Transverse colon (tissue), 4 donors: ENCODE measurements at regions not wholly inside any gene's neighbourhood (a gene's known extent, or its start where the extent isn't known, plus 50 kb on each side); places are given as distances from the start of the nearest gene placed in this dataset.

Source experiments
- DNase-seq: peaks from one replicate; pipeline ENCODE4 v3.0.0-alpha.2; 2019
- H3K27ac ChIP-seq, 4 donors: fragments of 200-600 bp; sonication (generic); 2 replicates each; pipeline ENCODE4 v1.5.1; 2016 to 2018; ENCODE audit warnings: inconsistent platforms in 4 of 4
- H3K27me3 ChIP-seq: fragments of 200-600 bp; sonication (generic); 2 replicates; pipeline ENCODE4 v1.5.1; 2017; ENCODE audit warnings: inconsistent platforms
- H3K36me3 ChIP-seq, 4 donors: fragments of 200-600 bp; sonication (generic); 2 replicates each; pipeline ENCODE4 v1.5.1; 2017 to 2019; ENCODE audit warnings: inconsistent platforms in 4 of 4
- H3K4me1 ChIP-seq, 4 donors: fragments of 200-600 bp; sonication (generic); 2 replicates each; pipeline ENCODE4 v1.5.1; 2017 to 2020; ENCODE audit warnings: inconsistent platforms in 4 of 4
- H3K4me3 ChIP-seq, 4 donors: fragments of 200-600 bp; sonication (generic); 1 replicate in 1 of 4; 2 replicates in 3 of 4; pipeline versions ENCODE4 v1.5.1 to v1.6.1; 2017 to 2019; ENCODE audit warnings: inconsistent platforms in 4 of 4
- H3K9me3 ChIP-seq, 2 donors: fragments of 200-600 bp; sonication (generic); 2 replicates each; pipeline ENCODE4 v1.5.1; 2017 to 2019; ENCODE audit warnings: inconsistent platforms in 2 of 2
- CTCF ChIP-seq, 5 experiments: fragments of 200-600 bp in 3 of 5; fragments of 450-650 bp in 2 of 5; sonication (generic) in 3 of 5; IDR thresholded peaks; 1 replicate in 2 of 5; 2 replicates in 3 of 5; pipeline ENCODE4 v1.5.1; 2016 to 2017; ENCODE audit warnings: antibody characterized with exemption in 5 of 5, inconsistent platforms in 3 of 5, mild to moderate bottlenecking in 2 of 5, moderate library complexity in 1 of 5
- EP300 ChIP-seq: sonication (generic); formaldehyde crosslinking; IDR thresholded peaks from one replicate; pipeline ENCODE4 v1.6.1; 2017; ENCODE audit warnings: antibody characterized with exemption, low read depth
- POLR2A ChIP-seq: fragments of 450-650 bp; IDR thresholded peaks from one replicate; pipeline ENCODE4 v1.6.1; 2016; ENCODE audit warnings: antibody characterized with exemption, mild to moderate bottlenecking, moderate library complexity
- POLR2AphosphoS5 ChIP-seq, 3 donors: sonication (generic); formaldehyde crosslinking; IDR thresholded peaks; one replicate each; pipeline ENCODE4 v1.6.1; 2016; ENCODE audit warnings: antibody characterized with exemption in 3 of 3
- WGBS, 2 donors: methylation state at CpG; one replicate each; pipeline ENCODE4 v1.1.5; 2018; ENCODE audit warnings: low coverage in 1 of 2; 5-methylcytosine and 5-hydroxymethylcytosine counted together
- in situ Hi-C, 4 donors: fragments of 200-750 bp; cut with MboI; loops; one replicate each; pipeline versions ENCODE4 v1.15.0 to v1.15.1; 2017; ENCODE audit warnings: low sequenced_read_pairs in 3 of 4, low pct_ligation_motif_present in 1 of 4, low pct_unique_long_range_greater_than_20kb in 1 of 4
- intact Hi-C: fragments of 100-400 bp; cut with DNase I; formaldehyde crosslinking; loops from one replicate; pipeline ENCODE4 v1.15.1; 2023; ENCODE audit warnings: low total_unique reads

- no peak for TF ChIP-seq POLR2AphosphoS5 (IDR thresholded peaks at IDR 0.05)
- TF ChIP-seq POLR2A = no peak
- TF ChIP-seq CTCF (IDR thresholded peaks at IDR 0.05) = no peak
- no peak for TF ChIP-seq EP300
- DNase-seq = no peak
- H3K9me3 ChIP-seq = no peaks in the 10 kb centered on the region
- intact Hi-C loops = no loop called here
- H3K27me3 ChIP-seq = no peaks in the 10 kb centered on the region
- no peak overlapping the region for H3K27ac ChIP-seq
- in situ Hi-C loops = no loop called here
- H3K4me1 ChIP-seq = no peaks in the 10 kb centered on the region
- 83 to 86% methylated on average over 7 of the region's 7 CpGs for WGBS, 2 donors
- no peaks in the 10 kb centered on the region for H3K36me3 ChIP-seq
- H3K4me3 ChIP-seq = no peak overlapping the region
Measured at GRCh38 chr5:109989161-109989560, 299.4 kb downstream of the MAN2A1 start.

DNA sequence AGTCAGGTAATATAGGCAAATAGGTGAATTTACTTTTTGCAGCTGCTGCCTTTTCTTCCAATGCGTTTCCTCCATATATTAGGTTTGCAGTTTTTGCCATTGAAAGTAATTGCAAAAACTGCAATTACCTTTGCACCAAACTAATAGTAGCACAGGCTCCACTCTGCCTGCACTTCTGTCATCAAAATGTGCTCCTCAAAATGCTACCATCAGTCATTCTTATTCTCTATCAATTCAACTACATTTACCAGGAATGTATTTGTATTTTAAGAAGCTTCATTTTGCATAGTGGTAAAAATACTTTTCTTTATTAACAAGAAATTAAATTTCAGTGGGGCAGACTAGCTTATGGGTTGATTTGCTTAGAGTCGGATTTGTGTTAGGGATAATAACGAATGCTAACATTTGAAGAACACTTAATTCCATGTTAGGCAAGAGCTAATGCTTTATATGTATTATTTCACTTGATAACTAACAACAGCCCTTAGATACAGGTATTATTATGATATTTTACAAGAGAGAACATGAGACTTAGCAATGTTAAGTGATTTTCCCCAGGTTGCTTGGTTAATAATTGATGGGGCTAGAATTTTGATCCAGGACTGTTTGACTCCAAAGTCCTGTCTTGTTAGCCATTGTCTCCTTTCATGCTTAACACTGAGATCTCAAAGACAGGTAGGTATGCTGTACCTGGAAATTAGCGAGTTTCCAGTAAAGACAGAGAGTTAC, 300.4 kb downstream of the MAN2A1 start:
- no peak for TF ChIP-seq POLR2A
- no peak for TF ChIP-seq CTCF (IDR thresholded peaks at IDR 0.05)
- TF ChIP-seq POLR2AphosphoS5 (IDR thresholded peaks at IDR 0.05) = no peak
- TF ChIP-seq EP300 = no peak
- WGBS, 2 donors = 67 to 70% methylated on average over 2 to 4 of the region's 4 CpGs
- Histone ChIP-seq H3K4me3 (no peak overlapping the region), H3K4me1 (no peaks in the 10 kb centered on the region), H3K9me3 (no peaks in the 10 kb centered on the region), H3K27ac (no peak overlapping the region), H3K27me3 (no peaks in the 10 kb centered on the region), H3K36me3 (no peaks in the 10 kb centered on the region)
- intact Hi-C loops = no loop called here
- no peak for DNase-seq
- in situ Hi-C loops = no loop called here

- intact Hi-C loops = no loop called here
- Histone ChIP-seq H3K9me3 (no peaks in the 10 kb centered on the region), H3K4me3 (no peak overlapping the region), H3K36me3 (no peaks in the 10 kb centered on the region), H3K27me3 (no peaks in the 10 kb centered on the region), H3K27ac (no peak overlapping the region), H3K4me1 (peaks cover 0 to under 1% (median 0%) of the 10 kb centered on the region in 4 donors)
- DNase-seq = no peak
- whole genome bisulfite sequencing, 2 donors = 78 to 95% methylated on average over 2 of the region's 2 CpGs
- in situ Hi-C loops = no loop called here
- no peak for TF ChIP-seq CTCF (IDR thresholded peaks at IDR 0.05)
- TF ChIP-seq EP300 = no peak
- no peak for TF ChIP-seq POLR2AphosphoS5 (IDR thresholded peaks at IDR 0.05)
- no peak for TF ChIP-seq POLR2A
Measured at GRCh38 chr5:109990723-109991359, 301.1 kb downstream of the MAN2A1 start.

GRCh38 chr5:109992264-109992915, 302.7 kb downstream of the MAN2A1 start:
- WGBS, 2 donors = 90 to 94% methylated on average over 9 of the region's 9 CpGs
- DNase-seq = no peak
- H3K9me3 ChIP-seq = no peaks in the 10 kb centered on the region
- in situ Hi-C loops = no loop called here
- intact Hi-C loops = no loop called here
- H3K4me1 ChIP-seq = peaks cover 0 to 3% (median 2%) of the 10 kb centered on the region in 4 donors
- H3K4me3 ChIP-seq = no peak overlapping the region
- H3K27ac ChIP-seq = no peak overlapping the region
- no peak for TF ChIP-seq POLR2A
- no peak for TF ChIP-seq CTCF (IDR thresholded peaks at IDR 0.05)
- TF ChIP-seq POLR2AphosphoS5 (IDR thresholded peaks at IDR 0.05) = no peak
- TF ChIP-seq EP300 = no peak
- no peaks in the 10 kb centered on the region for H3K36me3 ChIP-seq
- H3K27me3 ChIP-seq = no peaks in the 10 kb centered on the region
